Tibial nerve (tissue), 3 donors: ENCODE measurements at regions not wholly inside any gene's neighbourhood (a gene's known extent, or its start where the extent isn't known, plus 50 kb on each side); places are given as distances from the start of the nearest gene placed in this dataset.

Experiments used
- POLR2A ChIP-seq, 2 donors: fragments of 450-650 bp; IDR thresholded peaks; one replicate each; pipeline ENCODE4 v1.6.1; 2017; ENCODE audit warnings: antibody characterized with exemption in 2 of 2, mild to moderate bottlenecking in 2 of 2, moderate library complexity in 2 of 2
- TF ChIP-seq, protein P1 (sequence below), 5 experiments: fragments of 200-600 bp in 3 of 5; fragments of 450-650 bp in 2 of 5; sonication (generic) in 3 of 5; IDR thresholded peaks; one replicate each; pipeline ENCODE4 v1.5.1; 2016 to 2019; ENCODE audit warnings: antibody characterized with exemption in 5 of 5, mild to moderate bottlenecking in 3 of 5, moderate library complexity in 2 of 5

DNA sequence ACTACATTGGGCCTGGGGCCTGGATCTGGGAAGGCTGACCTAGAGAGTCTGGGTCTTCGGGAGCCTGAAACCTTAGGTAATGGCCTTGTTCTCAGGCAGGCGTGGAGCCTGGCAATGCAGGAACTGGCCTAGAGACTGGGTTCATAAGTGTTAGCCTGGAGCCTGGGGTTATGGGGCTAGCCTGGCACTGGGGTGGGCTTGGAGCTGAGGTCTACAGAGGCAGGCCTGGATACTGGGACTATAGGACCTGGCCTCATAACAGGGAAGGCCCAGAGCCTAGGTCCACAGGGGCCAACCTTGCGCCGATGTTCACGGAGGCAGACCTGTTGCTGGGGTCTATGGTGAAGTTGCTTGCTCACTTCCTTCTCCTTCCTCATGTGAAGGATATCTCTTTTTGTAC lies 843.8 kb upstream of the GJE1 start:
- TF ChIP-seq, protein P1, sequence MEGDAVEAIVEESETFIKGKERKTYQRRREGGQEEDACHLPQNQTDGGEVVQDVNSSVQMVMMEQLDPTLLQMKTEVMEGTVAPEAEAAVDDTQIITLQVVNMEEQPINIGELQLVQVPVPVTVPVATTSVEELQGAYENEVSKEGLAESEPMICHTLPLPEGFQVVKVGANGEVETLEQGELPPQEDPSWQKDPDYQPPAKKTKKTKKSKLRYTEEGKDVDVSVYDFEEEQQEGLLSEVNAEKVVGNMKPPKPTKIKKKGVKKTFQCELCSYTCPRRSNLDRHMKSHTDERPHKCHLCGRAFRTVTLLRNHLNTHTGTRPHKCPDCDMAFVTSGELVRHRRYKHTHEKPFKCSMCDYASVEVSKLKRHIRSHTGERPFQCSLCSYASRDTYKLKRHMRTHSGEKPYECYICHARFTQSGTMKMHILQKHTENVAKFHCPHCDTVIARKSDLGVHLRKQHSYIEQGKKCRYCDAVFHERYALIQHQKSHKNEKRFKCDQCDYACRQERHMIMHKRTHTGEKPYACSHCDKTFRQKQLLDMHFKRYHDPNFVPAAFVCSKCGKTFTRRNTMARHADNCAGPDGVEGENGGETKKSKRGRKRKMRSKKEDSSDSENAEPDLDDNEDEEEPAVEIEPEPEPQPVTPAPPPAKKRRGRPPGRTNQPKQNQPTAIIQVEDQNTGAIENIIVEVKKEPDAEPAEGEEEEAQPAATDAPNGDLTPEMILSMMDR (IDR thresholded peaks at IDR 0.05): no peak
- no peak for TF ChIP-seq POLR2A (IDR thresholded peaks at IDR 0.05)
